Fibroblast of villous mesenchyme (primary cell): ENCODE measurements at regions not wholly inside any gene's neighbourhood (a gene's known extent, or its start where the extent isn't known, plus 50 kb on each side); places are given as distances from the start of the nearest gene placed in this dataset.
"Not testable (repeated sequence)": the region's sequence is repeated elsewhere in the genome, so short reads cannot be mapped to it uniquely, and the experiment has no call there.

Experiments used
- DNase-seq: peaks from one replicate; pipeline ENCODE4 v3.0.0-alpha.2; 2010; ENCODE audit warnings: low read depth
- H3K4me3 ChIP-seq: 2 replicates; pipeline ENCODE4 v1.5.1; 2011; ENCODE audit warnings: low read depth, mild to moderate bottlenecking, low read length
- CTCF ChIP-seq: IDR thresholded peaks from 2 replicates; pipeline ENCODE4 v1.5.1; 2012; ENCODE audit warnings: low read depth, mild to moderate bottlenecking, low read length; ENCODE audit not compliant: insufficient read depth

- TF ChIP-seq CTCF, result no peak
- DNase-seq, result no peak
- no peak overlapping the region for H3K4me3 ChIP-seq
Observed at GRCh38 chr1:29551123-29551936, 315.0 kb downstream of the PTPRU start.

GRCh38 chr1:29550119-29550841 lies 314.0 kb downstream of the PTPRU start:
- no peak for DNase-seq
- TF ChIP-seq CTCF, result no peak

GRCh38 chr1:29549728-29550118 lies 313.4 kb downstream of the PTPRU start:
- not testable (repeated sequence) for DNase-seq, H3K4me3 ChIP-seq

More at GRCh38 chr1:29550119-29550841, 314.0 kb downstream of the PTPRU start:
- H3K4me3 ChIP-seq, result no peak overlapping the region

- TF ChIP-seq CTCF, result no peak
- no peak for DNase-seq
- no peak overlapping the region for H3K4me3 ChIP-seq
Observed at GRCh38 chr1:29549001-29549400, 312.7 kb downstream of the PTPRU start.

GRCh38 chr1:29548091-29548490 lies 311.8 kb downstream of the PTPRU start:
- DNase-seq, result no peak
- H3K4me3 ChIP-seq, result no peak overlapping the region
- no peak for TF ChIP-seq CTCF

- no peak for TF ChIP-seq CTCF
- no peak overlapping the region for H3K4me3 ChIP-seq
- no peak for DNase-seq
Observed at GRCh38 chr1:29547300-29547699, 311.0 kb downstream of the PTPRU start.

GRCh38 chr1:29546496-29546895 lies 310.2 kb downstream of the PTPRU start:
- DNase-seq, result no peak
- TF ChIP-seq CTCF, result no peak
- no peak overlapping the region for H3K4me3 ChIP-seq
